ENCODE measurements at regions not wholly inside any gene's neighbourhood (a gene's known extent, or its start where the extent isn't known, plus 50 kb on each side); places are given as distances from the start of the nearest gene placed in this dataset.

DNA sequence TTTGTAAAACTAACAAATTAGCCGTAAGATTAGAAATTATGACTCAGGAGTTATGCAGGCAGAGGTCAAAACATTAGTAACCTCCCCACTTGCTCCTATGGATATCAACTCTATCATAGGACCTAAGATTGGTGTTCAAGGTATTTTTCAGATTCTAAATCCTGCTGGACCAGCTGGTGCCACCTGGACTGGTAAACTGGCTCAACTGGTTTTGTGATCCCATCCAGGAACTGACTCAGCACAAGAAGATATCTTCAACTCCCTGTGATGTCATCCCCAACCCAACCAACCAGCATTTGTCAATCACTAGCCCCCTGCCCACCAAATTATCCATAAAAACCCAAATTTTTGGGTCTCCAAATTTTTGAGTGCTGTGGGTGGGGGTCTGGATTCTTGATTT lies 98.1 kb upstream of the OR4E1 start:
- TF ChIP-seq POLR2AphosphoS5 (IDR thresholded peaks at IDR 0.05; ENCODE audit: borderline replicate concordance, low read depth, low read length) = no peak
- TF ChIP-seq EZH2 (IDR thresholded peaks at IDR 0.05) = no peak

Data from SK-N-MC (cell line).